Body of pancreas (tissue), 4 donors: ENCODE measurements at regions not wholly inside any gene's neighbourhood (a gene's known extent, or its start where the extent isn't known, plus 50 kb on each side); places are given as distances from the start of the nearest gene placed in this dataset.

Experiments
- ATAC-seq: fragments of 150-250 bp; one replicate; pipeline ENCODE4 v1.9.1; 2016
- DNase-seq, 4 donors: peaks; one replicate each; pipeline ENCODE4 v3.0.0-alpha.2; 2019
- H3K27ac ChIP-seq, 4 donors: fragments of 200-600 bp; sonication (generic); 1 replicate in 3 of 4; 2 replicates in 1 of 4; pipeline versions ENCODE4 v1.5.1 to v1.6.1; 2016 to 2019; ENCODE audit warnings: mild to moderate bottlenecking in 1 of 4, mixed read lengths in 1 of 4, moderate library complexity in 1 of 4
- H3K27me3 ChIP-seq, 2 donors: fragments of 200-600 bp; sonication (generic); one replicate each; pipeline ENCODE4 v1.6.0; 2016; ENCODE audit warnings: mild to moderate bottlenecking in 1 of 2
- H3K36me3 ChIP-seq, 2 donors: fragments of 200-600 bp; sonication (generic); replicated peaks in 1 of 2; 2 replicates each; pipeline ENCODE4 v1.5.1; 2016; ENCODE audit warnings: low read depth in 2 of 2; ENCODE audit not compliant: insufficient read depth in 1 of 2
- H3K4me1 ChIP-seq: fragments of 200-600 bp; sonication (generic); one replicate; pipeline ENCODE4 v1.6.0; 2016
- H3K4me3 ChIP-seq, 2 donors: fragments of 200-600 bp; sonication (generic); 1 replicate in 1 of 2; 2 replicates in 1 of 2; pipeline ENCODE4 v1.5.1; 2016 to 2019
- H3K9me3 ChIP-seq, 3 donors: fragments of 200-600 bp; sonication (generic); 1 replicate in 2 of 3; 2 replicates in 1 of 3; pipeline ENCODE4 v1.5.1; 2016
- POLR2A ChIP-seq, 3 donors: fragments of 450-650 bp; IDR thresholded peaks; one replicate each; pipeline ENCODE4 v1.6.1; 2016; ENCODE audit warnings: antibody characterized with exemption in 3 of 3, mild to moderate bottlenecking in 2 of 3
- WGBS, 2 donors: methylation state at CpG; one replicate each; pipeline ENCODE4 v1.1.5; 2017; 5-methylcytosine and 5-hydroxymethylcytosine counted together
- intact Hi-C: fragments of 100-400 bp; cut with DNase I; formaldehyde crosslinking; loops from one replicate; pipeline ENCODE4 v1.15.1; 2023
- TF ChIP-seq, protein P1 (sequence below), 7 experiments: fragments of 450-650 bp in 4 of 7; fragments of 200-600 bp in 3 of 7; sonication (generic) in 3 of 7; IDR thresholded peaks; one replicate each; pipeline ENCODE4 v1.5.1; 2016 to 2019; ENCODE audit warnings: antibody characterized with exemption in 7 of 7

DNA sequence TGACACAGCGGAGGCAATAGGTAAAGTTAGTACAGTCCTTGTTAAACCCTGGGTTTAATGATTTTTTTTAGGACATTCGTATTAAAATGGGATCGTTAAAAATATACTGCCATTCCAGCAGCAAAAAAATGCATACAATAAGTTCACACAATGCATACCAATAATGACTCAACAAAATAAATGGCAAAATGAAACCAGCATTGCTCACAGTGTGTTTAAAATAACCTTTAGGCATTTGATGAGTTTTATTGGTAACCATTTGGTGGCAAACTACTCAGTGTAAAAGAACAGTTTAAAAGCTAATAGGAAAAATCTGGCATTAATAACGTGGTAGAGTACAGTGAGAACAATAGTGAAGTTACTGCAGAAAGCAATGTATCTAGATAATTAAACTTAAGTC is 539.0 kb upstream of the PIK3C3 start:
- Histone ChIP-seq H3K4me3 (no peak overlapping the region), H3K27ac (no peak overlapping the region), H3K9me3 (no peaks in the 10 kb centered on the region), H3K4me1 (no peaks in the 10 kb centered on the region), H3K36me3 (no peaks in the 10 kb centered on the region), H3K27me3 (no peaks in the 10 kb centered on the region)
- WGBS, 2 donors: 53 to 67% methylated on average over 4 of the region's 4 CpGs
- intact Hi-C loops: no loop called here
- no peak for DNase-seq
- TF ChIP-seq, protein P1, sequence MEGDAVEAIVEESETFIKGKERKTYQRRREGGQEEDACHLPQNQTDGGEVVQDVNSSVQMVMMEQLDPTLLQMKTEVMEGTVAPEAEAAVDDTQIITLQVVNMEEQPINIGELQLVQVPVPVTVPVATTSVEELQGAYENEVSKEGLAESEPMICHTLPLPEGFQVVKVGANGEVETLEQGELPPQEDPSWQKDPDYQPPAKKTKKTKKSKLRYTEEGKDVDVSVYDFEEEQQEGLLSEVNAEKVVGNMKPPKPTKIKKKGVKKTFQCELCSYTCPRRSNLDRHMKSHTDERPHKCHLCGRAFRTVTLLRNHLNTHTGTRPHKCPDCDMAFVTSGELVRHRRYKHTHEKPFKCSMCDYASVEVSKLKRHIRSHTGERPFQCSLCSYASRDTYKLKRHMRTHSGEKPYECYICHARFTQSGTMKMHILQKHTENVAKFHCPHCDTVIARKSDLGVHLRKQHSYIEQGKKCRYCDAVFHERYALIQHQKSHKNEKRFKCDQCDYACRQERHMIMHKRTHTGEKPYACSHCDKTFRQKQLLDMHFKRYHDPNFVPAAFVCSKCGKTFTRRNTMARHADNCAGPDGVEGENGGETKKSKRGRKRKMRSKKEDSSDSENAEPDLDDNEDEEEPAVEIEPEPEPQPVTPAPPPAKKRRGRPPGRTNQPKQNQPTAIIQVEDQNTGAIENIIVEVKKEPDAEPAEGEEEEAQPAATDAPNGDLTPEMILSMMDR (IDR thresholded peaks at IDR 0.05): no peak
- TF ChIP-seq POLR2A (IDR thresholded peaks at IDR 0.05): no peak
- no peak for ATAC-seq

GRCh38 chr18:41410006-41410405 is 545.0 kb upstream of the PIK3C3 start:
- H3K27ac ChIP-seq: no peak overlapping the region
- DNase-seq (no peak), ATAC-seq (no peak)
- H3K4me3 ChIP-seq: no peak overlapping the region
- no peaks in the 10 kb centered on the region for H3K4me1 ChIP-seq
- intact Hi-C loops: no loop called here
- H3K36me3 ChIP-seq: no peaks in the 10 kb centered on the region
- no peaks in the 10 kb centered on the region for H3K9me3 ChIP-seq
- TF ChIP-seq, protein P1 (IDR thresholded peaks at IDR 0.05): no peak
- no peak for TF ChIP-seq POLR2A (IDR thresholded peaks at IDR 0.05)
- H3K27me3 ChIP-seq: no peaks in the 10 kb centered on the region

DNA sequence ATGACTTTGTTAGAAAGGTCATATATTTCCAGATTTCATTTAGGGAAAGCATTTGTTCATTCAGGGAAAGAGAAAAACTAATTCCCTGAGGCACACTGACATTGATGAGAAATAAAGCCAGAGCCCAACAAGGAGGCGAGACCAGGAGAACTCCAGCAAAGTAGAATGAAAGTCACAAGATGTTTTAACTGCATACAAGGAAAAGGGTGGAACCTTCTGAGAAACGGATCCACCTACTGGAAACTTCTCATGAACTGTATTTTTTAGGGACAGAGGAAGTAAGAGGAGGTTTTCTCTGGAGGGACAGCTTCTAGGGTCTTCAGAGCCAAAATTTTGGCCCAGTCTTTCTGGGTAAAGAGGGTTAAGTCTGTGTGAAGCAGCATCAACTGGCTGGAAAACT is 548.2 kb upstream of the PIK3C3 start:
- intact Hi-C loops: no loop called here
- TF ChIP-seq, protein P1 (IDR thresholded peaks at IDR 0.05): no peak
- no peak for TF ChIP-seq POLR2A (IDR thresholded peaks at IDR 0.05)
- H3K27me3 ChIP-seq: no peaks in the 10 kb centered on the region
- no peaks in the 10 kb centered on the region for H3K9me3 ChIP-seq
- 46 to 53% methylated on average over 2 of the region's 2 CpGs for WGBS, 2 donors
- no peak overlapping the region for H3K27ac ChIP-seq
- no peaks in the 10 kb centered on the region for H3K36me3 ChIP-seq
- ATAC-seq (no peak), DNase-seq (no peak)
- H3K4me1 ChIP-seq: no peaks in the 10 kb centered on the region
- no peak overlapping the region for H3K4me3 ChIP-seq

DNA sequence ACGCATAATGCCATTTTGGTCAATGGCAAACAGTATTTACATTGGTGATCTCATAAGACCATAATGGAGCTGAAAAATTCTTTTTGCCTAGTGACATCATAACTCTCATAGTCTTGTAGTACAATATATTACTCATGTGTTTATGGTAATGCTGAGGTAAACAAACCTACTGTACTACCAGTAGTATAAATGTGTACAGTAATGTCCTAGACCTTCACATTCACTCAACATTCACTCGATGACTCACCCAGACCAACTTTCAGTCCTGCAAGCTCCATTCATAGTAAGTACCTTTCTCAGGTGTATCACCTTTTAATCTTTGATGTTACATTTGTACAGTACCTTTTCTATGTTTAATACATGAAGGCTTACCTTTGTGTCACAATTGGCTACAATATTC is 558.2 kb upstream of the PIK3C3 start:
- intact Hi-C loops: no loop called here
- 81 to 91% methylated on average over 2 of the region's 2 CpGs for WGBS, 2 donors
- Histone ChIP-seq H3K27me3 (no peaks in the 10 kb centered on the region), H3K36me3 (no peaks in the 10 kb centered on the region), H3K27ac (no peak overlapping the region), H3K4me1 (peaks cover under 1% of the 10 kb centered on the region), H3K4me3 (no peak overlapping the region), H3K9me3 (no peaks in the 10 kb centered on the region)
- no peak for TF ChIP-seq POLR2A (IDR thresholded peaks at IDR 0.05)
- TF ChIP-seq, protein P1 (IDR thresholded peaks at IDR 0.05): no peak
- DNase-seq (no peak), ATAC-seq (no peak)

DNA sequence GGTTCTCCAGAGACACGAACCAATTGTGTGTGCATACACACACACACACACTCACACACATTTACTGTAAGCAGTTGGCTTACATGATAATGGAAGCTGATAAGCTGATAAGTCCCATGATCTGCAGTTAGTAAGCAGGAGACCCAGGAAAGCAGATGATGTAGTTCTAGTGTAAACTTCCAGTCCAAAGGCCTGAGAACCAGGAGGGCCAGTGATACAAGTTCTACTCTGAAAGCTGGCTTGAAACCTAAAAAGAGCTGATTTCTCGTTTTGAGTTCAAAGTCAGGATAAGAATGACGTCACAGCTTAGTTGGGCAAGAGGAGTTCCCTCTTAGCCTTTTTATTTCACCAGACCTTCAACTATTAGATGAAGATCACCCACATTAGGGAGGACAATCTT is 558.8 kb upstream of the PIK3C3 start:
- DNase-seq (no peak), ATAC-seq (no peak)
- H3K9me3 ChIP-seq: no peaks in the 10 kb centered on the region
- intact Hi-C loops: no loop called here
- H3K4me3 ChIP-seq: no peak overlapping the region
- 20 to 26% methylated on average over 3 of the region's 3 CpGs for WGBS, 2 donors
- no peaks in the 10 kb centered on the region for H3K27me3 ChIP-seq
- H3K36me3 ChIP-seq: no peaks in the 10 kb centered on the region
- TF ChIP-seq, protein P1 (IDR thresholded peaks at IDR 0.05): no peak
- TF ChIP-seq POLR2A (IDR thresholded peaks at IDR 0.05): no peak
- H3K27ac ChIP-seq: no peak overlapping the region
- H3K4me1 ChIP-seq: peaks cover 5% of the 10 kb centered on the region
